H9 (cell line): ENCODE measurements at regions not wholly inside any gene's neighbourhood (a gene's known extent, or its start where the extent isn't known, plus 50 kb on each side); places are given as distances from the start of the nearest gene placed in this dataset.
A peak's percentile ranks its signal among the peaks of the same experiment; 100 is the strongest.

Source experiments
- DNase-seq: peaks from one replicate; pipeline ENCODE4 v3.0.0-alpha.2; 2017
- H2AFZ ChIP-seq: one replicate; pipeline ENCODE4 v1.6.1; 2013; ENCODE audit warnings: mild to moderate bottlenecking, low read length, control low read depth, moderate library complexity
- H2AK5ac ChIP-seq: 2 replicates; pipeline ENCODE4 v1.6.1; 2013; ENCODE audit warnings: low read length, control low read depth, mixed read lengths; ENCODE audit not compliant: insufficient read length
- H2BK120ac ChIP-seq: one replicate; pipeline ENCODE4 v1.6.1; 2013; ENCODE audit warnings: low read depth, mild to moderate bottlenecking, low read length, control low read depth, inconsistent platforms; ENCODE audit not compliant: poor library complexity, severe bottlenecking
- H2BK12ac ChIP-seq: 2 replicates; pipeline ENCODE4 v1.6.1; 2013; ENCODE audit warnings: low read length, control low read depth, mixed read lengths, low read depth; ENCODE audit not compliant: insufficient read length
- H2BK15ac ChIP-seq: 2 replicates; pipeline ENCODE4 v1.6.1; 2013; ENCODE audit warnings: low read depth, low read length, control low read depth
- H2BK20ac ChIP-seq: one replicate; pipeline ENCODE4 v1.6.1; 2013; ENCODE audit warnings: low read depth, mild to moderate bottlenecking, low read length, control low read depth, inconsistent platforms; ENCODE audit not compliant: poor library complexity, severe bottlenecking
- H2BK5ac ChIP-seq: 2 replicates; pipeline ENCODE4 v1.6.1; 2013; ENCODE audit warnings: low read length, control low read depth, mixed read lengths; ENCODE audit not compliant: insufficient read length
- H3K14ac ChIP-seq: 2 replicates; pipeline ENCODE4 v1.6.1; 2013; ENCODE audit warnings: low read length, control low read depth; ENCODE audit not compliant: insufficient read depth
- H3K18ac ChIP-seq: 2 replicates; pipeline ENCODE4 v1.6.1; 2013; ENCODE audit warnings: low read depth, mild to moderate bottlenecking, mixed read lengths, low read length, control low read depth; ENCODE audit not compliant: insufficient read length
- H3K23ac ChIP-seq: 2 replicates; pipeline ENCODE4 v1.6.1; 2013; ENCODE audit warnings: low read length, control low read depth, mixed read lengths, low read depth; ENCODE audit not compliant: insufficient read length
- H3K23me2 ChIP-seq: 2 replicates; pipeline ENCODE4 v1.6.1; 2013; ENCODE audit warnings: low read depth, mild to moderate bottlenecking, mixed read lengths, low read length, control low read depth; ENCODE audit not compliant: insufficient read length, poor library complexity, severe bottlenecking
- H3K27ac ChIP-seq: 2 replicates; pipeline ENCODE4 v1.5.1; 2013; ENCODE audit warnings: low read length, control low read depth, mixed read lengths, low read depth; ENCODE audit not compliant: insufficient read length
- H3K27me3 ChIP-seq: 2 replicates; pipeline ENCODE4 v1.6.1; 2013; ENCODE audit warnings: low read length, control low read depth, inconsistent platforms; ENCODE audit not compliant: insufficient read depth
- H3K4ac ChIP-seq: 2 replicates; pipeline ENCODE4 v1.6.1; 2013; ENCODE audit warnings: low read depth, mild to moderate bottlenecking, control low read depth, inconsistent platforms, low read length, moderate library complexity
- H3K4me1 ChIP-seq: 2 replicates; pipeline ENCODE4 v1.6.1; 2013; ENCODE audit warnings: low read length, control low read depth, inconsistent platforms; ENCODE audit not compliant: insufficient read depth
- H3K4me2 ChIP-seq: 2 replicates; pipeline ENCODE4 v1.6.1; 2013; ENCODE audit warnings: low read length, control low read depth, mixed read lengths; ENCODE audit not compliant: insufficient read length, insufficient read depth
- H3K56ac ChIP-seq: 2 replicates; pipeline ENCODE4 v1.6.1; 2013; ENCODE audit warnings: low read depth, mild to moderate bottlenecking, mixed read lengths, low read length, control low read depth; ENCODE audit not compliant: insufficient read length
- H3K79me1 ChIP-seq: 2 replicates; pipeline ENCODE4 v1.6.1; 2013; ENCODE audit warnings: low read depth, mild to moderate bottlenecking, moderate library complexity, low read length, control low read depth, inconsistent platforms; ENCODE audit not compliant: insufficient read depth, poor library complexity, severe bottlenecking
- H3K79me2 ChIP-seq: 2 replicates; pipeline ENCODE4 v1.6.1; 2013; ENCODE audit warnings: low read length, control low read depth, inconsistent platforms; ENCODE audit not compliant: insufficient read depth
- H3K9ac ChIP-seq: 2 replicates; pipeline ENCODE4 v1.6.1; 2013; ENCODE audit warnings: low read length, control low read depth, mixed read lengths; ENCODE audit not compliant: insufficient read length; ENCODE audit errors: extremely low read depth
- H3K9me3 ChIP-seq: one replicate; pipeline ENCODE4 v1.6.1; 2013; ENCODE audit warnings: low read depth, low read length, inconsistent platforms; ENCODE audit not compliant: control insufficient read depth
- H3T11ph ChIP-seq: one replicate; pipeline ENCODE4 v1.6.1; 2013; ENCODE audit warnings: mild to moderate bottlenecking, low read length, control low read depth, inconsistent platforms
- H4K20me1 ChIP-seq: one replicate; pipeline ENCODE4 v1.6.1; 2013; ENCODE audit not compliant: control insufficient read depth, insufficient read length, insufficient read depth
- H4K5ac ChIP-seq: 2 replicates; pipeline ENCODE4 v1.6.1; 2013; ENCODE audit warnings: low read depth, mild to moderate bottlenecking, mixed read lengths, low read length, control low read depth; ENCODE audit not compliant: insufficient read length
- H4K8ac ChIP-seq: replicated peaks from 2 replicates; pipeline ENCODE4 v1.6.1; 2013; ENCODE audit warnings: low read length, control low read depth, mixed read lengths, low read depth; ENCODE audit not compliant: insufficient read length
- H4K91ac ChIP-seq: 2 replicates; pipeline ENCODE4 v1.6.1; 2013; ENCODE audit warnings: low read depth, mild to moderate bottlenecking, moderate library complexity, mixed read lengths, low read length, control low read depth; ENCODE audit not compliant: insufficient read length
- H3K27ac Mint-ChIP-seq, 3 experiments: 2 replicates in 2 of 3; 3 replicates in 1 of 3; pipeline ENCODE4 v1.8.0; 2020 to 2021; ENCODE audit warnings: mixed read lengths in 3 of 3, mild to moderate bottlenecking in 1 of 3, moderate library complexity in 1 of 3
- H3K27me3 Mint-ChIP-seq: 2 replicates; pipeline ENCODE4 v1.8.0; 2021; ENCODE audit warnings: low read depth, mild to moderate bottlenecking, moderate library complexity, mixed read lengths
- H3K36me3 Mint-ChIP-seq, 3 experiments: 2 replicates in 2 of 3; 3 replicates in 1 of 3; pipeline ENCODE4 v1.8.0; 2020 to 2021; ENCODE audit warnings: low read depth in 3 of 3, mixed read lengths in 3 of 3; ENCODE audit not compliant: insufficient read depth in 1 of 3
- H3K4me1 Mint-ChIP-seq, 2 experiments: 2 replicates each; pipeline ENCODE4 v1.8.0; 2020; ENCODE audit warnings: mixed read lengths in 2 of 2
- H3K4me3 Mint-ChIP-seq, 2 experiments: 2 replicates in 1 of 2; 3 replicates in 1 of 2; pipeline ENCODE4 v1.8.0; 2020 to 2021; ENCODE audit warnings: mild to moderate bottlenecking in 2 of 2, mixed read lengths in 2 of 2, moderate library complexity in 1 of 2
- H3K9me3 Mint-ChIP-seq, 2 experiments: 2 replicates in 1 of 2; 3 replicates in 1 of 2; pipeline ENCODE4 v1.8.0; 2020; ENCODE audit warnings: mild to moderate bottlenecking in 2 of 2, mixed read lengths in 2 of 2, moderate library complexity in 1 of 2
- WGBS: extraction: QIAGEN DNeasy Blood & Tissue Kit; methylation state at CpG from one replicate; pipeline ENCODE4 v1.1.7; 2013; ENCODE audit warnings: missing lambda C conversion rate, low lambda C conversion rate, mixed read lengths; ENCODE audit not compliant: insufficient read length; ENCODE audit errors: extremely low coverage; 5-methylcytosine and 5-hydroxymethylcytosine counted together
- TF ChIP-seq, protein P1 (sequence below): fragments of 200-600 bp; sonication (generic); conservative IDR thresholded peaks from 3 replicates; pipeline ENCODE4 v1.8.0; 2021; ENCODE audit warnings: antibody characterized with exemption, mild to moderate bottlenecking

DNA sequence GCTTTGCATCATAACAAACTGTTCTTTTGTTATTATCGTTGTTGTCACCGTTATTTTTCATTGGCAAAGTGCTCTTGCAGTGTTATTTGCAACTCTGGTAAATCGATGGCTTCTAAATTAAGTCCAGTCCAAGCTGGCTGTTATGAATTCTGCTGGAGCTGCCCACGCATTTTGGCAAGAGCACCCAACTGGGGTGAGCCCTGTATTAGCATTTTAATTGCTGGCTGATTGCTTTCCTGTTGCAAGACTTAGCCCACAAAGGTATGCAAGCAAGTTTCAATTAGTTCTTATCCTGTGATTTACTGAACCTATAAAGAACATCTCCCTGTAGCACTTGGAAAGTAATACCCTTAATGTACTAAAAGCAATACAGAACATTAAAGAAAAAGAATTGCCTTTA lies 226.8 kb downstream of the ACTR3B start:
- H3K36me3 Mint-ChIP-seq, result peaks cover under 1 to 6% (median 5%) of the 10 kb centered on the region in 3 experiments; a peak in 5 of 7 replicates
- H3K23ac ChIP-seq, result no peak overlapping the region
- H3K27ac Mint-ChIP-seq, result peak overlapping the region in 2 of 3 experiments; percentile 85 to 86; a peak in 4 of 7 replicates
- H3K14ac ChIP-seq, result no peak overlapping the region
- no peak for DNase-seq
- peak overlapping the region in 1 of 2 experiments; percentile 38; a peak in 2 of 5 replicates for H3K4me3 Mint-ChIP-seq
- no peaks in the 10 kb centered on the region for H3K27me3 ChIP-seq
- H3K27ac ChIP-seq, result peak overlapping the region; percentile 34
- H2BK120ac ChIP-seq, result no peak overlapping the region
- H3K9me3 ChIP-seq, result no peaks in the 10 kb centered on the region
- WGBS, result no CpG with 5 or more reads among the region's 4 CpGs
- peaks cover 16% of the 10 kb centered on the region; the same call in 1 of the 2 replicates for H3K4me1 ChIP-seq
- H4K91ac ChIP-seq, result no peak overlapping the region
- no peak overlapping the region for H3K4ac ChIP-seq
- peaks cover 3 to 7% of the 10 kb centered on the region in 2 experiments; a peak in 3 of 5 replicates for H3K9me3 Mint-ChIP-seq
- TF ChIP-seq, protein P1, sequence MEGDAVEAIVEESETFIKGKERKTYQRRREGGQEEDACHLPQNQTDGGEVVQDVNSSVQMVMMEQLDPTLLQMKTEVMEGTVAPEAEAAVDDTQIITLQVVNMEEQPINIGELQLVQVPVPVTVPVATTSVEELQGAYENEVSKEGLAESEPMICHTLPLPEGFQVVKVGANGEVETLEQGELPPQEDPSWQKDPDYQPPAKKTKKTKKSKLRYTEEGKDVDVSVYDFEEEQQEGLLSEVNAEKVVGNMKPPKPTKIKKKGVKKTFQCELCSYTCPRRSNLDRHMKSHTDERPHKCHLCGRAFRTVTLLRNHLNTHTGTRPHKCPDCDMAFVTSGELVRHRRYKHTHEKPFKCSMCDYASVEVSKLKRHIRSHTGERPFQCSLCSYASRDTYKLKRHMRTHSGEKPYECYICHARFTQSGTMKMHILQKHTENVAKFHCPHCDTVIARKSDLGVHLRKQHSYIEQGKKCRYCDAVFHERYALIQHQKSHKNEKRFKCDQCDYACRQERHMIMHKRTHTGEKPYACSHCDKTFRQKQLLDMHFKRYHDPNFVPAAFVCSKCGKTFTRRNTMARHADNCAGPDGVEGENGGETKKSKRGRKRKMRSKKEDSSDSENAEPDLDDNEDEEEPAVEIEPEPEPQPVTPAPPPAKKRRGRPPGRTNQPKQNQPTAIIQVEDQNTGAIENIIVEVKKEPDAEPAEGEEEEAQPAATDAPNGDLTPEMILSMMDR, result no peak
- H2AFZ ChIP-seq, result no peak overlapping the region
- no peak overlapping the region for H2BK12ac ChIP-seq
- H3K79me1 ChIP-seq, result no peaks in the 10 kb centered on the region
- no peak overlapping the region for H3K18ac ChIP-seq
- no peak overlapping the region for H4K5ac ChIP-seq
- H3T11ph ChIP-seq, result no peak overlapping the region
- no peaks in the 10 kb centered on the region for H3K79me2 ChIP-seq
- H3K23me2 ChIP-seq, result no peaks in the 10 kb centered on the region
- no peaks in the 10 kb centered on the region for H3K27me3 Mint-ChIP-seq
- no peak overlapping the region for H2BK5ac ChIP-seq
- no peak overlapping the region for H2AK5ac ChIP-seq
- H3K56ac ChIP-seq, result no peak overlapping the region
- no peak overlapping the region for H3K9ac ChIP-seq
- peaks cover 68 to 77% of the 10 kb centered on the region in 2 experiments for H3K4me1 Mint-ChIP-seq
- H4K8ac ChIP-seq, result no peak overlapping the region
- no peak overlapping the region for H2BK15ac ChIP-seq
- H4K20me1 ChIP-seq, result no peaks in the 10 kb centered on the region
- H2BK20ac ChIP-seq, result no peak overlapping the region
- H3K4me2 ChIP-seq, result peak overlapping the region; percentile 19
